Gastroesophageal sphincter (tissue), 3 donors: ENCODE measurements at regions not wholly inside any gene's neighbourhood (a gene's known extent, or its start where the extent isn't known, plus 50 kb on each side); places are given as distances from the start of the nearest gene placed in this dataset.

Experiments used
- POLR2AphosphoS5 ChIP-seq: sonication (generic); formaldehyde crosslinking; IDR thresholded peaks from one replicate; pipeline ENCODE4 v1.6.1; 2017; ENCODE audit warnings: antibody characterized with exemption
- TF ChIP-seq, protein P1 (sequence below), 4 experiments: fragments of 200-600 bp in 2 of 4; fragments of 450-650 bp in 2 of 4; sonication (generic) in 1 of 4; IDR thresholded peaks; one replicate each; pipeline ENCODE4 v1.5.1; 2017 to 2019; ENCODE audit warnings: antibody characterized with exemption in 4 of 4, mild to moderate bottlenecking in 2 of 4, moderate library complexity in 2 of 4

GRCh38 chr11:127109796-127110480 lies 109.4 kb upstream of the KIRREL3 start:
- TF ChIP-seq, protein P1, sequence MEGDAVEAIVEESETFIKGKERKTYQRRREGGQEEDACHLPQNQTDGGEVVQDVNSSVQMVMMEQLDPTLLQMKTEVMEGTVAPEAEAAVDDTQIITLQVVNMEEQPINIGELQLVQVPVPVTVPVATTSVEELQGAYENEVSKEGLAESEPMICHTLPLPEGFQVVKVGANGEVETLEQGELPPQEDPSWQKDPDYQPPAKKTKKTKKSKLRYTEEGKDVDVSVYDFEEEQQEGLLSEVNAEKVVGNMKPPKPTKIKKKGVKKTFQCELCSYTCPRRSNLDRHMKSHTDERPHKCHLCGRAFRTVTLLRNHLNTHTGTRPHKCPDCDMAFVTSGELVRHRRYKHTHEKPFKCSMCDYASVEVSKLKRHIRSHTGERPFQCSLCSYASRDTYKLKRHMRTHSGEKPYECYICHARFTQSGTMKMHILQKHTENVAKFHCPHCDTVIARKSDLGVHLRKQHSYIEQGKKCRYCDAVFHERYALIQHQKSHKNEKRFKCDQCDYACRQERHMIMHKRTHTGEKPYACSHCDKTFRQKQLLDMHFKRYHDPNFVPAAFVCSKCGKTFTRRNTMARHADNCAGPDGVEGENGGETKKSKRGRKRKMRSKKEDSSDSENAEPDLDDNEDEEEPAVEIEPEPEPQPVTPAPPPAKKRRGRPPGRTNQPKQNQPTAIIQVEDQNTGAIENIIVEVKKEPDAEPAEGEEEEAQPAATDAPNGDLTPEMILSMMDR (IDR thresholded peaks at IDR 0.05) = no peak
- TF ChIP-seq POLR2AphosphoS5 = no peak
